ENCODE measurements at regions not wholly inside any gene's neighbourhood (a gene's known extent, or its start where the extent isn't known, plus 50 kb on each side); places are given as distances from the start of the nearest gene placed in this dataset.

- TF ChIP-seq, protein P1, sequence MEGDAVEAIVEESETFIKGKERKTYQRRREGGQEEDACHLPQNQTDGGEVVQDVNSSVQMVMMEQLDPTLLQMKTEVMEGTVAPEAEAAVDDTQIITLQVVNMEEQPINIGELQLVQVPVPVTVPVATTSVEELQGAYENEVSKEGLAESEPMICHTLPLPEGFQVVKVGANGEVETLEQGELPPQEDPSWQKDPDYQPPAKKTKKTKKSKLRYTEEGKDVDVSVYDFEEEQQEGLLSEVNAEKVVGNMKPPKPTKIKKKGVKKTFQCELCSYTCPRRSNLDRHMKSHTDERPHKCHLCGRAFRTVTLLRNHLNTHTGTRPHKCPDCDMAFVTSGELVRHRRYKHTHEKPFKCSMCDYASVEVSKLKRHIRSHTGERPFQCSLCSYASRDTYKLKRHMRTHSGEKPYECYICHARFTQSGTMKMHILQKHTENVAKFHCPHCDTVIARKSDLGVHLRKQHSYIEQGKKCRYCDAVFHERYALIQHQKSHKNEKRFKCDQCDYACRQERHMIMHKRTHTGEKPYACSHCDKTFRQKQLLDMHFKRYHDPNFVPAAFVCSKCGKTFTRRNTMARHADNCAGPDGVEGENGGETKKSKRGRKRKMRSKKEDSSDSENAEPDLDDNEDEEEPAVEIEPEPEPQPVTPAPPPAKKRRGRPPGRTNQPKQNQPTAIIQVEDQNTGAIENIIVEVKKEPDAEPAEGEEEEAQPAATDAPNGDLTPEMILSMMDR (conservative IDR thresholded peaks at IDR 0.05; ENCODE audit: low read length): peak; percentile 65
- TF ChIP-seq EZH2phosphoT487 (IDR thresholded peaks at IDR 0.05; ENCODE audit: borderline replicate concordance): no peak
- Histone ChIP-seq H4K20me1 (ENCODE audit: insufficient read depth, low read length, poor library complexity, severe bottlenecking) (no peaks in the 10 kb centered on the region), H3K9ac (ENCODE audit: low read depth, low read length, poor library complexity, severe bottlenecking) (no peak overlapping the region), H3K9me2 (replicated peaks; ENCODE audit: low read depth, low read length) (no peaks in the 10 kb centered on the region), H3K4me1 (ENCODE audit: insufficient read depth, low read length, poor library complexity, severe bottlenecking) (peaks cover 26% of the 10 kb centered on the region), H3F3A (ENCODE audit: low read depth) (no peaks in the 10 kb centered on the region), H3K4me3 (ENCODE audit: low read length, poor library complexity, severe bottlenecking) (no peak overlapping the region), H3K4me2 (ENCODE audit: low read depth, low read length, poor library complexity, severe bottlenecking) (no peak overlapping the region), H3K36me3 (ENCODE audit: insufficient read depth, low read length) (no peaks in the 10 kb centered on the region), H2AFZ (ENCODE audit: low read length) (no peak overlapping the region), H3K27me3 (ENCODE audit: insufficient read depth, low read length, poor library complexity, severe bottlenecking) (no peaks in the 10 kb centered on the region), H3K9me3 (ENCODE audit: insufficient read depth, low read depth, low read length) (no peaks in the 10 kb centered on the region), H3K79me2 (ENCODE audit: insufficient read depth, low read length) (no peaks in the 10 kb centered on the region)
Observed at GRCh38 chr13:42498521-42498920, 75.4 kb upstream of the TNFSF11 start.

Data from Loucy (cell line).